K562 (cell line): ENCODE measurements at regions not wholly inside any gene's neighbourhood (a gene's known extent, or its start where the extent isn't known, plus 50 kb on each side); places are given as distances from the start of the nearest gene placed in this dataset.

ENCODE experiments used
- ETV5 ChIP-seq: sonication (generic); formaldehyde crosslinking; IDR thresholded peaks from 2 replicates; pipeline ENCODE4 v1.4.0; 2020; ENCODE audit warnings: low read depth, mild to moderate bottlenecking, missing genetic modification reagents
- KHSRP ChIP-seq: fragments of 450-650 bp; IDR thresholded peaks from 2 replicates; pipeline ENCODE4 v1.6.1; 2017
- KLF10 ChIP-seq: fragments of 250-450 bp; sonication (Bioruptor Pico); IDR thresholded peaks from 2 replicates; pipeline ENCODE4 v1.6.1; 2021; ENCODE audit warnings: matching md5 sums
- MBD2 ChIP-seq: sonication (generic); IDR thresholded peaks from 2 replicates; pipeline ENCODE4 v1.6.1; 2016; ENCODE audit warnings: low read depth, borderline replicate concordance
- NR3C1 ChIP-seq: sonication (generic); formaldehyde crosslinking; IDR thresholded peaks from 2 replicates; pipeline ENCODE4 v1.8.1; 2022; ENCODE audit warnings: missing genetic modification reagents
- PCBP1 ChIP-seq: fragments of 200-400 bp; formaldehyde crosslinking; IDR thresholded peaks from 2 replicates; pipeline ENCODE4 v1.6.1; 2018; ENCODE audit warnings: mild to moderate bottlenecking, low read depth, low read length; ENCODE audit not compliant: poor library complexity, severe bottlenecking
- POLR3G ChIP-seq: IDR thresholded peaks from 2 replicates; pipeline ENCODE4 v1.6.1; 2011; ENCODE audit not compliant: insufficient read length, insufficient replicate concordance; ENCODE audit errors: extremely low read depth
- REST ChIP-seq, 2 experiments: fragments of 450-650 bp; formaldehyde crosslinking in 1 of 2; IDR thresholded peaks; 2 replicates each; pipeline versions ENCODE4 v1.4.0 to v1.6.1; 2014 to 2020; ENCODE audit warnings: mild to moderate bottlenecking in 2 of 2, borderline replicate concordance in 1 of 2, low read depth in 1 of 2
- RUNX1 ChIP-seq: sonication (generic); IDR thresholded peaks from 2 replicates; pipeline ENCODE4 v1.6.1; 2016; ENCODE audit warnings: antibody characterized with exemption, low read depth
- TAF1 ChIP-seq: IDR thresholded peaks from 2 replicates; pipeline ENCODE4 v1.6.1; 2011; ENCODE audit warnings: mild to moderate bottlenecking, low read length, moderate library complexity; ENCODE audit not compliant: insufficient read depth, control insufficient read depth, severe bottlenecking; ENCODE audit errors: extremely low read depth
- YY1 ChIP-seq, 3 experiments: IDR thresholded peaks; 2 replicates each; pipeline ENCODE4 v1.6.1; 2011; ENCODE audit warnings: low read length in 2 of 3, mild to moderate bottlenecking in 2 of 3, moderate library complexity in 2 of 3, borderline replicate concordance in 1 of 3, control low read depth in 1 of 3, low read depth in 1 of 3; ENCODE audit not compliant: insufficient read depth in 3 of 3, insufficient replicate concordance in 2 of 3, control insufficient read depth in 1 of 3, insufficient read length in 1 of 3; ENCODE audit errors: extremely low read depth in 1 of 3
- ZNF699 ChIP-seq: fragments of 250-450 bp; sonication (Bioruptor Pico); IDR thresholded peaks from 2 replicates; pipeline ENCODE4 v1.8.0; 2021; ENCODE audit warnings: mild to moderate bottlenecking, moderate library complexity; ENCODE audit not compliant: insufficient replicate concordance
- ZNF707 ChIP-seq: fragments of 250-450 bp; sonication (Bioruptor Pico); conservative IDR thresholded peaks from 2 replicates; pipeline ENCODE4 v1.8.0; 2022; ENCODE audit warnings: inconsistent platforms, mild to moderate bottlenecking, moderate library complexity
- TF ChIP-seq, protein P1 (sequence below): fragments of 250-450 bp; sonication (Bioruptor Pico); IDR thresholded peaks from 2 replicates; pipeline ENCODE4 v1.8.0; 2022; ENCODE audit warnings: inconsistent platforms, mild to moderate bottlenecking, moderate library complexity, borderline replicate concordance

DNA sequence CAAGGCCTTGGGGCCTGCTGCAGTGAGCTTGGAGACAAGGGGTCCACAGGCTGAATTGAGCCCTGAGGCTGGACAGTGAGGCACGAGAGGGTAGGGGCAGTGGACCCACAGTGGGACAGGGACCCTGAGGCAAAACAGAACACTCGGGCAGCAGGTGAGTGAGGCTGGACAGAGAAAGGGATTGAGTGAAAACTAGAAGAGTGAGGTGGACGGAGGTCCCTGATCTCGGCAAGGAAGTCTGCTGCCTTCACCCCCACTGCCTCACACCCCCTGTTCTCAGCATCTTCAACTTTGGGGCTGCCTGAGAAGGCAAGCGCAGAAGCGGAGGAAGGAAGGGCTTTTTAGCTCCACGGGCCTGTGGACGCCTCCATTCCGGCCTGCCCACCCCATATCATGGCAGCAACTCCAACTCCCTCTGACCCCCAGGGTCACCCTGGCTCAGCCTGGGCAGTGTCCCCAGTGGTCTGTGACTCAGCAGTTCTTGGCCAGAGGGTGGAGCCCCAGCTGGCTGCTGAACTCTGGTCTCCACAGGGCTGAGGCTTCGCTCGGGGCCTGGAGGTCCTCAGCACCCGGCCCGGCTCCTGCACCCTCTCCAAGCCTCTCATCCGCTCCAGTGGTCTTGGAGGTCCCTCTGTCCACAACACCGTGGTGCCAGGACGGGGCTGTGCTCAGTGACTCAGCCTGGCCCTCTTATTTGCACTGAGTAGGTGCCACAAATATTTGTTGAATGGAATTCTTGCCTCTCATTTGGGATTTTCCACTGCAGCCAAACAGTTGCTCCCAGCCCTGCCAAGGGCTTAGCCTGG is 60.0 kb upstream of the EPS8L3 start (continued):
- no peak for TF ChIP-seq POLR3G
- peak; percentile 33; the same call in 1 of the 2 replicates for TF ChIP-seq MBD2
- no peak for TF ChIP-seq ZNF699
- peak in 2 of 3 experiments; percentile 40 to 57 for TF ChIP-seq YY1 (IDR thresholded peaks at IDR 0.05; ENCODE audit: borderline replicate concordance in 1 of 3, control insufficient read depth in 1 of 3, extremely low read depth in 1 of 3, insufficient read depth in 3 of 3, insufficient read length in 1 of 3, insufficient replicate concordance in 2 of 3, low read depth in 1 of 3, low read length in 2 of 3)
- no peak for TF ChIP-seq RUNX1
- peak; percentile 67; the same call in 1 of the 2 replicates for TF ChIP-seq ETV5 (CRISPR knock-in tag)
- TF ChIP-seq KLF10 (CRISPR knock-in tag): 0 out of 2 replicates have a peak, but pooled peaks have one; percentile 50
- TF ChIP-seq ZNF707: no peak
- TF ChIP-seq, protein P1, sequence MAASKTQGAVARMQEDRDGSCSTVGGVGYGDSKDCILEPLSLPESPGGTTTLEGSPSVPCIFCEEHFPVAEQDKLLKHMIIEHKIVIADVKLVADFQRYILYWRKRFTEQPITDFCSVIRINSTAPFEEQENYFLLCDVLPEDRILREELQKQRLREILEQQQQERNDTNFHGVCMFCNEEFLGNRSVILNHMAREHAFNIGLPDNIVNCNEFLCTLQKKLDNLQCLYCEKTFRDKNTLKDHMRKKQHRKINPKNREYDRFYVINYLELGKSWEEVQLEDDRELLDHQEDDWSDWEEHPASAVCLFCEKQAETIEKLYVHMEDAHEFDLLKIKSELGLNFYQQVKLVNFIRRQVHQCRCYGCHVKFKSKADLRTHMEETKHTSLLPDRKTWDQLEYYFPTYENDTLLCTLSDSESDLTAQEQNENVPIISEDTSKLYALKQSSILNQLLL (CRISPR knock-in tag): no peak
- TF ChIP-seq NR3C1 (CRISPR knock-in tag): no peak
- no peak for TF ChIP-seq PCBP1
- TF ChIP-seq TAF1: peak; percentile 20
- no peak for TF ChIP-seq KHSRP
- TF ChIP-seq REST (IDR thresholded peaks at IDR 0.05; ENCODE audit: borderline replicate concordance): peak; percentile 49; the same call in 1 of the 2 replicates
- no peak for TF ChIP-seq REST (CRISPR knock-in tag; IDR thresholded peaks at IDR 0.05; ENCODE audit: low read depth)
